B cell (primary cell): ENCODE measurements at regions not wholly inside any gene's neighbourhood (a gene's known extent, or its start where the extent isn't known, plus 50 kb on each side); places are given as distances from the start of the nearest gene placed in this dataset.

Source experiments
- ATAC-seq: fragments of 200-7000 bp; cut with Tn5 transposase; one replicate; pipeline ENCODE4 v1.10.0; 2021; ENCODE audit warnings: low read depth, mild to moderate bottlenecking, moderate number of reproducible peaks, moderate library complexity
- CTCF ChIA-PET: fragments of 350-600 bp; sonication (Branson Sonifier 250); formaldehyde crosslinking; loops from one replicate; lab custom pipeline; 2021; ENCODE audit warnings: antibody characterized with exemption, inconsistent platforms; lab: Charles Lee
- POLR2A ChIA-PET: fragments of 350-600 bp; sonication (Branson Sonifier 250); formaldehyde crosslinking; loops from one replicate; lab custom pipeline; 2021; ENCODE audit warnings: antibody characterized with exemption; lab: Charles Lee
- DNase-seq: peaks from one replicate; pipeline ENCODE4 v3.0.0; 2013
- H2AFZ ChIP-seq: 2 replicates; pipeline ENCODE4 v1.6.1; 2012; ENCODE audit warnings: mild to moderate bottlenecking, low read depth, low read length; ENCODE audit not compliant: insufficient read depth, poor library complexity, severe bottlenecking
- H3K27ac ChIP-seq, 2 donors: 1 replicate in 1 of 2; 2 replicates in 1 of 2; pipeline ENCODE4 v1.5.1; 2012 to 2013; ENCODE audit warnings: low read length in 2 of 2, mild to moderate bottlenecking in 2 of 2, moderate library complexity in 1 of 2
- H3K27me3 ChIP-seq, 4 experiments: fragments of 200-600 bp in 1 of 4; sonication (generic) in 1 of 4; replicated peaks in 1 of 4; 1 replicate in 2 of 4; 2 replicates in 2 of 4; pipeline versions ENCODE4 v1.6.1 to v1.7.0; 2013 to 2016; ENCODE audit warnings: low read length in 3 of 4, mild to moderate bottlenecking in 2 of 4, mixed read lengths in 1 of 4, moderate library complexity in 1 of 4; ENCODE audit not compliant: insufficient read depth in 4 of 4, control insufficient read depth in 3 of 4; ENCODE audit errors: control extremely low read depth in 1 of 4
- H3K36me3 ChIP-seq, 2 experiments: replicated peaks in 1 of 2; 1 replicate in 1 of 2; 2 replicates in 1 of 2; pipeline versions ENCODE4 v1.6.1 to v1.7.1; 2013; ENCODE audit warnings: low read length in 1 of 2; ENCODE audit not compliant: insufficient read depth in 2 of 2, control insufficient read depth in 1 of 2; ENCODE audit errors: control extremely low read depth in 1 of 2, extremely low read depth in 1 of 2
- H3K4me1 ChIP-seq, 2 donors: fragments of 200-600 bp in 1 of 2; sonication (generic) in 1 of 2; 1 replicate in 1 of 2; 2 replicates in 1 of 2; pipeline versions ENCODE4 v1.5.1 to v1.6.1; 2013 to 2017; ENCODE audit warnings: low read length in 2 of 2; ENCODE audit not compliant: control insufficient read depth in 2 of 2, insufficient read depth in 2 of 2
- H3K4me2 ChIP-seq: replicated peaks from 2 replicates; pipeline ENCODE3; 2012; ENCODE audit warnings: mild to moderate bottlenecking, low read depth, low read length; ENCODE audit not compliant: poor library complexity, severe bottlenecking
- H3K4me3 ChIP-seq, 5 experiments: fragments of 200-600 bp in 1 of 5; sonication (generic) in 1 of 5; 1 replicate in 3 of 5; 2 replicates in 2 of 5; pipeline versions ENCODE4 v1.5.1 to v1.7.0; 2011 to 2016; ENCODE audit warnings: low read length in 4 of 5, mild to moderate bottlenecking in 4 of 5, low read depth in 2 of 5, control low read depth in 1 of 5, moderate library complexity in 1 of 5; ENCODE audit not compliant: insufficient read depth in 1 of 5; ENCODE audit errors: control extremely low read depth in 1 of 5, extremely low read depth in 1 of 5
- H3K79me2 ChIP-seq: fragments of 200-600 bp; sonication (generic); one replicate; pipeline ENCODE4 v1.6.0; 2016; ENCODE audit warnings: low read length; ENCODE audit not compliant: control insufficient read depth, insufficient read depth
- H3K9ac ChIP-seq: fragments of 200-600 bp; sonication (generic); 2 replicates; pipeline ENCODE4 v1.6.1; 2017; ENCODE audit warnings: mild to moderate bottlenecking, low read length, moderate library complexity
- H3K9me3 ChIP-seq, 3 donors: one replicate each; pipeline versions ENCODE4 v1.6.1 to v1.7.1; 2013; ENCODE audit warnings: low read length in 2 of 3; ENCODE audit not compliant: control insufficient read depth in 2 of 3, insufficient read depth in 1 of 3; ENCODE audit errors: control extremely low read depth in 1 of 3
- H4K20me1 ChIP-seq: 2 replicates; pipeline ENCODE4 v1.6.0; 2012; ENCODE audit warnings: mild to moderate bottlenecking, low read length; ENCODE audit not compliant: insufficient read depth, control insufficient read depth, poor library complexity, severe bottlenecking
- H3K27ac Mint-ChIP-seq: one replicate; pipeline ENCODE4 v1.8.0; 2021; ENCODE audit warnings: mixed read lengths
- H3K27me3 Mint-ChIP-seq: one replicate; pipeline ENCODE4 v1.8.0; 2021; ENCODE audit warnings: mixed read lengths
- H3K4me1 Mint-ChIP-seq: one replicate; pipeline ENCODE4 v1.8.0; 2021; ENCODE audit warnings: mixed read lengths
- H3K4me3 Mint-ChIP-seq: one replicate; pipeline ENCODE4 v1.8.0; 2021; ENCODE audit warnings: mixed read lengths
- H3K9me3 Mint-ChIP-seq: one replicate; pipeline ENCODE4 v1.8.0; 2022; ENCODE audit warnings: mixed read lengths; ENCODE audit not compliant: insufficient read depth
- CTCF ChIP-seq: fragments of 200-600 bp; IDR thresholded peaks from one replicate; pipeline ENCODE4 v1.8.0; 2022; ENCODE audit warnings: antibody characterized with exemption, mild to moderate bottlenecking
- EZH2 ChIP-seq: IDR thresholded peaks from 2 replicates; pipeline ENCODE4 v1.6.1; 2012; ENCODE audit warnings: borderline replicate concordance, low read depth, mild to moderate bottlenecking, moderate library complexity, low read length; ENCODE audit not compliant: insufficient read depth, poor library complexity, severe bottlenecking
- WGBS: methylation state at CpG from one replicate; pipeline ENCODE4 v1.1.5; 2013; ENCODE audit warnings: missing lambda C conversion rate; ENCODE audit not compliant: insufficient coverage; 5-methylcytosine and 5-hydroxymethylcytosine counted together
- intact Hi-C: fragments of 100-400 bp; cut with micrococcal nuclease; formaldehyde crosslinking; loops from one replicate; pipeline ENCODE4 v1.10.0; 2022

- Mint-ChIP-seq H3K27ac (no peak overlapping the region), H3K4me1 (no peaks in the 10 kb centered on the region), H3K4me3 (no peak overlapping the region), H3K9me3 (peaks cover 10% of the 10 kb centered on the region), H3K27me3 (no peaks in the 10 kb centered on the region)
- Histone ChIP-seq H3K4me3 (no peak overlapping the region), H3K27me3 (no peaks in the 10 kb centered on the region), H3K36me3 (no peaks in the 10 kb centered on the region), H4K20me1 (no peaks in the 10 kb centered on the region), H3K79me2 (no peaks in the 10 kb centered on the region), H3K9ac (no peak overlapping the region), H3K27ac (no peak overlapping the region), H3K4me1 (no peaks in the 10 kb centered on the region), H3K4me2 (no peak overlapping the region), H2AFZ (no peak overlapping the region), H3K9me3 (peaks cover 0 to 18% (median 6%) of the 10 kb centered on the region in 3 donors)
- DNase-seq (no peak), ATAC-seq (no peak)
- ChIA-PET CTCF (no interaction called here), POLR2A (no interaction called here)
- TF ChIP-seq CTCF (no peak), EZH2 (no peak)
- WGBS = no CpG with 5 or more reads among the region's 1 CpG
- intact Hi-C loops = no loop called here
These were observed 242.6 kb downstream of the ACTR3B start for GRCh38 chr7:153002115-153002514.

DNA sequence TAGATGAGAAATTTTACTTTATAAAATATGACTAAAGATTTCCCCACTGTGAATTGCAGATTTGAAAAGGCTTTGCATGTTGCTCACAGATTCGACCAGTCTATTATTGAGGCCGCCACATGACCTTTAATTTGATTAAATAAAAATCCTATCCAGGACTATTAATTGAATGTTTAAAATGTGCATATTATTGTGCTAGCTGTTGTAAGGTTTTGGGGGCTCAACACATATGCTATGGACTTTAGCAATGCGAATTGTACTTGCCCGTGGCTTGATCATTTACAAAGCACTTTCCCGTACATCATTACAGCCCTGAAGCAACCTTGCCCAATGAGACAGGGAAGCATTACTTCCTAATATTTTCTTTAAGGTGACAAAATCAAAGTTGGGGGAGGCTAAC, 243.0 kb downstream of the ACTR3B start:
- Histone ChIP-seq H3K4me1 (no peaks in the 10 kb centered on the region), H3K27me3 (no peaks in the 10 kb centered on the region), H3K4me3 (no peak overlapping the region), H3K79me2 (no peaks in the 10 kb centered on the region), H3K9me3 (peaks cover 0 to 18% (median 6%) of the 10 kb centered on the region in 3 donors), H3K36me3 (no peaks in the 10 kb centered on the region), H3K27ac (no peak overlapping the region), H4K20me1 (no peaks in the 10 kb centered on the region), H3K4me2 (no peak overlapping the region), H2AFZ (no peak overlapping the region), H3K9ac (no peak overlapping the region)
- no peak for DNase-seq
- WGBS = no CpG with 5 or more reads among the region's 5 CpGs
- no peak for ATAC-seq
- intact Hi-C loops = no loop called here
- no peak for TF ChIP-seq CTCF
- TF ChIP-seq EZH2 = no peak
- Mint-ChIP-seq H3K9me3 (peaks cover 10% of the 10 kb centered on the region), H3K27ac (no peak overlapping the region), H3K27me3 (no peaks in the 10 kb centered on the region), H3K4me1 (no peaks in the 10 kb centered on the region), H3K4me3 (no peak overlapping the region)
- ChIA-PET POLR2A (no interaction called here), CTCF (no interaction called here)
